Breast epithelium (tissue), 4 donors: ENCODE measurements at regions not wholly inside any gene's neighbourhood (a gene's known extent, or its start where the extent isn't known, plus 50 kb on each side); places are given as distances from the start of the nearest gene placed in this dataset.
"Not testable (repeated sequence)": the region's sequence is repeated elsewhere in the genome, so short reads cannot be mapped to it uniquely, and the experiment has no call there.

Experiments used
- DNase-seq, 2 donors: peaks; one replicate each; pipeline ENCODE4 v3.0.0-alpha.2; 2019; ENCODE audit warnings: low spot score in 2 of 2
- H3K27ac ChIP-seq, 2 donors: fragments of 200-600 bp; sonication (generic) in 1 of 2; one replicate each; pipeline ENCODE4 v1.5.1; 2016 to 2019; ENCODE audit warnings: mild to moderate bottlenecking in 1 of 2
- H3K27me3 ChIP-seq, 2 donors: fragments of 200-600 bp; sonication (generic) in 1 of 2; one replicate each; pipeline versions ENCODE4 v1.5.1 to v1.6.0; 2017 to 2019; ENCODE audit warnings: control low read depth in 1 of 2, mild to moderate bottlenecking in 1 of 2
- H3K36me3 ChIP-seq: fragments of 200-600 bp; one replicate; pipeline ENCODE4 v1.5.1; 2019
- H3K4me1 ChIP-seq, 2 donors: fragments of 200-600 bp; sonication (generic); one replicate each; pipeline ENCODE4 v1.5.1; 2016 to 2019; ENCODE audit warnings: control low read depth in 1 of 2
- H3K4me3 ChIP-seq, 3 donors: fragments of 200-600 bp; sonication (generic); 1 replicate in 2 of 3; 2 replicates in 1 of 3; pipeline ENCODE4 v1.5.1; 2016 to 2019; ENCODE audit warnings: mild to moderate bottlenecking in 3 of 3, moderate library complexity in 2 of 3
- H3K9me3 ChIP-seq, 2 donors: fragments of 200-600 bp; sonication (generic) in 1 of 2; one replicate each; pipeline ENCODE4 v1.5.1; 2016 to 2019; ENCODE audit warnings: control low read depth in 1 of 2
- CTCF ChIP-seq, 3 donors: fragments of 450-650 bp; IDR thresholded peaks; one replicate each; pipeline ENCODE4 v1.5.1; 2016 to 2017; ENCODE audit warnings: antibody characterized with exemption in 3 of 3, mild to moderate bottlenecking in 3 of 3, moderate library complexity in 3 of 3
- POLR2A ChIP-seq: fragments of 450-650 bp; IDR thresholded peaks from one replicate; pipeline ENCODE4 v1.6.1; 2016; ENCODE audit warnings: antibody characterized with exemption, mild to moderate bottlenecking, moderate library complexity
- POLR2AphosphoS5 ChIP-seq, 3 donors: sonication (generic); formaldehyde crosslinking; IDR thresholded peaks; one replicate each; pipeline ENCODE4 v1.6.1; 2017; ENCODE audit warnings: antibody characterized with exemption in 3 of 3
- intact Hi-C: fragments of 100-400 bp; cut with DNase I; formaldehyde crosslinking; loops from one replicate; pipeline ENCODE4 v1.15.1; 2023; ENCODE audit warnings: low total_unique reads

DNA sequence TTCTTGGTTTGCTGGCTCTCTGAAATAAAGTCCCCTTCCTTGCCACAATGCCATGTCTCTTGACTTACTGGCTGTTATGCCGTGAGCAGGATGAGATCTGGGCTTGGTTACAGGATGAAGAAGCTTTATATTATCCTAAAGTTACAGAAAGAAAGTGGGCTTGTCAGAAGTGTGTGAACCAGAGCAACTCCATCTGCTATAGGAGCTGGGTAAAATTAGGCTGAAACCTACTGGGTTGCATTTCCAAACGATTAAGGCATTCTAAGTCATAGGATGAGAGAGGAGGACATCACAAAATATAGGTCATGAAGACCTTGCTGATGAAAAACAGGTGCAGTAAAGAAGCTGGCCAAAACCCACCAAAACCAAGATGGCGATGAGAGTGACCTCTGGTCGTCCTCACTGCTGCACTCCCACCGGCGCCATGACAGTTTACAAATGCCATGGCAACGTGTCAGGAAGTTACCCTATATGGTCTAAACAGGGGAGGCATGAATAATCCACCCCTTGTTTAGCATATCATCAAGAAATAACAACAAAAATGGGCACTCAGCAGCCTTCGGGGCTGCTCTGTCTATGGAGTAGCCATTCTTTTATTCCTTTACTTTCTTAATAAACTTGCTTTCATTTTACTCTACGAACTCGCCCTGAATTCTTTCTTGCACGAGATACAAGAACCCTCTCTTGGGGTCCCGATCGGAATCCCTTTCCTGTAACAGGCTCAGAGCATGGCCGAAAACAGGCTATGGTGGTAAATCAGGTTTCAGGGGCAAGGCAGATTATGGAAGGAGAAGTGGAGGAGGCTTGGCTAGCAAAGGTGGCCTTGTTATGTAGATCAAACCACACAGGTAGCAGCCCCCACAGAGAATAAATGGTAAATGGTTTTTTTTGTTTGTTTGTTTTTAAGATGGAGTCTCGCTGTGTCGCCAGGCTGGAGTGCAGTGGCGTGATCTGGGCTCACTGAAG, 81.3 kb upstream of the C16orf82 start:
- DNase-seq, result no peak
- intact Hi-C loops, result loop anchor here (1.0 to 2.0 kb wide), 2 partner anchors 17 to 73 kb away; no protein-coding TSS in a partner anchor
- H3K27ac ChIP-seq, result no peak overlapping the region
- H3K27me3 ChIP-seq, result no peaks in the 10 kb centered on the region
- TF ChIP-seq CTCF (IDR thresholded peaks at IDR 0.05) (no peak), POLR2AphosphoS5 (IDR thresholded peaks at IDR 0.05) (no peak), POLR2A (no peak)
- H3K4me1 ChIP-seq, result no peaks in the 10 kb centered on the region
- H3K9me3 ChIP-seq, result no peaks in the 10 kb centered on the region
- no peaks in the 10 kb centered on the region for H3K36me3 ChIP-seq
- no peak overlapping the region for H3K4me3 ChIP-seq

DNA sequence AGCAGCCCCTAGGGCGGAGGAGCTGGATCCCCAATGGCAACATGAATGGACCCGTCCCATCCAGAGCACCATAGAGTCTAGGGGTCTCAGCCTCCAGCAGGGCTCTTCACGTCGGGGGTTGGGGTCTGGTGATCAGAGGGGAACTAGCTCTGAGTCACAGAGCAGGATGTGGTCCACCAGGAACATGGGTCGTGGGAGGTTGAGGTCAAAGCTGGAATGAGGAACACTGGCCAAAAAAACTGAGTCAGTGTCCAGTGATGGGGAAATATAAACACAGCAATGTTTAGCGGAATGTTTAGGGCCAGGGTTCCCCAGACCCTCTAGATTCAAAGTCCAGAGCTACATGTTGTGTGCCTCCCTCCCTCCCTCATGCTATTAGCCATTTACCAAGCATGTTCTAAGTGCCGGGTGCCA, 79.1 kb upstream of the C16orf82 start:
- no peak for TF ChIP-seq POLR2AphosphoS5 (IDR thresholded peaks at IDR 0.05)
- TF ChIP-seq POLR2A, result no peak
- no peak for TF ChIP-seq CTCF (IDR thresholded peaks at IDR 0.05)
- Histone ChIP-seq H3K27me3 (no peaks in the 10 kb centered on the region), H3K4me1 (no peaks in the 10 kb centered on the region), H3K27ac (peak overlapping the region in 1 of 2 donors; percentile 12), H3K36me3 (no peaks in the 10 kb centered on the region), H3K4me3 (no peak overlapping the region), H3K9me3 (no peaks in the 10 kb centered on the region)
- intact Hi-C loops, result loop anchor here (2.0 kb wide), 1 partner anchor 71 kb away; no protein-coding TSS in a partner anchor
- no peak for DNase-seq

DNA sequence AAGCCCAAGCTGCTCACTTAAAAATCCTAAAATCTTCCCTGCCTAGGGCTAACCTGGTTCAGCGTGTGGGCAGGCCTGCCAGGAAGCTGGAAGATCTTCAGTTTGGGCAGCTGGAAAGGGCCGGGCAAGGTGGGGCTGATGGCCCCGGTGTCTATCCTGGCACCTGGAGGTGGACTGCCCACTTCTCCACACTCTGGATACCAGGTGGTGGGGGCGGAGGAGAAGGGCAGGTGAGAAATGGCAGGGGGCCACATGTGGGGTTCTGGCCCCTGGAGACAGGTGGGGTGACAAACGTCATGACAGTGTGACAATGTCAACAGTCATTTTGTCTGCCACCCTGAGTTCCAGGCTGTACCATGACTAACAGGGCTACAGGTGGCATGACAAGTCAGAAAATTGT, 78.5 kb upstream of the C16orf82 start:
- intact Hi-C loops, result no loop called here
- H3K27me3 ChIP-seq, result no peaks in the 10 kb centered on the region

DNA sequence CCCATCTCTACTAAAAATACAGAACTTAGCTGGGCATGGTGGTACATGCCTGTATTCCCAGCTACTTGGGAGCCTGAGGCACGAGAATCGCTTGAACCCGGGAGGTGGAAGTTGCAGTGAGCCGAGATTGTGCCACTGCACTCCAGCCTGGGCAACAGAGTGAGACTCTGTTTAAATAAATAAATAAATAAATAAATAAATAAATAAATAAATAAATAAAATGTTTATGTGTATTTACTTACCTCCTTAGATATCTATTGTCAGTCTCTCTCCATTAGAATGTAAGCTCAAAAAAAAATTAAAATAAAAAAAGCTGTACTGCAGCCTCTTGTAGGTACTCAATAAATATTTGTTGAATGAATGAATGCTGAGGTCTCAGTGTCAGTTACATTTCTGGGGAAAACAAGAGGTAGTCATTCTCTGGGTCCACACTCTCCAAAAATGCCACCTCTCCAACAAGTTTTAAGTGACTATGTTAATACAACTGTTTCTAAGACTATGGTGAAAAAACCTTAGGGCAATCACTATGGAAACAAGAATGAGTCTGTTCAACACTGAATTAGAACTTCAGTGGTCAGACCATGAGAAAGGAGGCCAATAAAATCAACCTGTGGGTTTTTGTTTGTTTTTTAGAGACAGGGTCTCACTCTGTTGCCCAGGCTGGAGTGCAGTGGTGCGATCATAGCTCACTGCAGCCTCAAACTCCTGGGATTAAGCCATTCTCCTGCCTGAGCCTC, 76.2 kb upstream of the C16orf82 start:
- H3K9me3 ChIP-seq, intact Hi-C loops, DNase-seq, H3K27ac ChIP-seq, H3K4me1 ChIP-seq, H3K4me3 ChIP-seq, H3K36me3 ChIP-seq, H3K27me3 ChIP-seq: not testable (repeated sequence)

More for the DNA sequence above, 78.5 kb upstream of the C16orf82 start:
- Histone ChIP-seq H3K4me1 (no peaks in the 10 kb centered on the region), H3K9me3 (no peaks in the 10 kb centered on the region), H3K27ac (no peak overlapping the region), H3K36me3 (no peaks in the 10 kb centered on the region), H3K4me3 (no peak overlapping the region)
- no peak for DNase-seq
- TF ChIP-seq CTCF (IDR thresholded peaks at IDR 0.05) (no peak), POLR2A (no peak)

- no peak overlapping the region for H3K27ac ChIP-seq
- H3K4me1 ChIP-seq, result no peaks in the 10 kb centered on the region
- intact Hi-C loops, result no loop called here
- no peaks in the 10 kb centered on the region for H3K27me3 ChIP-seq
- peaks cover 0 to 14% of the 10 kb centered on the region in 2 donors for H3K9me3 ChIP-seq
- no peak for DNase-seq
- TF ChIP-seq CTCF (IDR thresholded peaks at IDR 0.05) (no peak), POLR2AphosphoS5 (IDR thresholded peaks at IDR 0.05) (no peak), POLR2A (no peak)
- no peaks in the 10 kb centered on the region for H3K36me3 ChIP-seq
- no peak overlapping the region for H3K4me3 ChIP-seq
Measured at GRCh38 chr16:26992666-26993349, 73.9 kb upstream of the C16orf82 start.
